GM10266 (cell line): ENCODE measurements at regions not wholly inside any gene's neighbourhood (a gene's known extent, or its start where the extent isn't known, plus 50 kb on each side); places are given as distances from the start of the nearest gene placed in this dataset.
"Not testable (repeated sequence)": the region's sequence is repeated elsewhere in the genome, so short reads cannot be mapped to it uniquely, and the experiment has no call there.

ENCODE experiments used
- DNase-seq: peaks from one replicate; pipeline ENCODE4 v3.0.0; 2012; ENCODE audit errors: extremely low spot score
- TF ChIP-seq, protein P1 (sequence below): IDR thresholded peaks from 2 replicates; pipeline ENCODE4 v1.5.1; 2012; ENCODE audit warnings: mild to moderate bottlenecking, low read depth; ENCODE audit not compliant: control insufficient read depth, insufficient read depth; ENCODE audit errors: missing control alignments

DNA sequence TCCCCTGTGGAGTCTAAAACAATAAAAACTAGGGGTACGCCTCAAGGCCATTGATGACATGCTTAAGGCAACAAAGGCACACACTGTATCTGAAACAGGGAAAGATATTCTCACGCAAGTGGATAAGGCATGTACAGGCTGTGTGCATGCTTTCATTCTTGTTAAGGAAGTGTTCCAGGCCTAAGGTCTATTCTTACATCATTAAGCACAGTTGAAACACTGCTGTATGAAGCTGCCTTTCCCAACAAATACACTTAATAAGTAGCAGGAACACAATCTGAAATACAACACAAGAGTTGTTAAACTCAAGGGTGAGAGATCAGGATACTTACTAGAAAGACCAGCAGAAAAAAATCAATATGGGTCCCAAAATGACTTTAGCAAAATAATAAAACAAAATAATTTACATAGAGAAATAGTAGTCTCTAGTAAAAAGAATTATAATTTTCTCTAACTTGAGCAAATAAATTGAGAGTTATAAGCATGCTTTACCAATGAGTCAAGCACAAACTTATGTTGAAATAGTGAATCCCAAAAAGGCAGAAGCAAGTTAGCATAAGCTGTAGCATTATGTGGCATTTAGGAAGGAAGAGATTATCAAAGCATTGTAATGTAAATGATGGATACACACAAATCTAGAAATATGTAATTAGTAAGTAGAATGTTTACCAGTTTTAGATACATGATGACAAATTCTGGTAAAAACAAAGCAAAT, 796.9 kb downstream of the SLITRK1 start:
- DNase-seq = no peak
- TF ChIP-seq, protein P1, sequence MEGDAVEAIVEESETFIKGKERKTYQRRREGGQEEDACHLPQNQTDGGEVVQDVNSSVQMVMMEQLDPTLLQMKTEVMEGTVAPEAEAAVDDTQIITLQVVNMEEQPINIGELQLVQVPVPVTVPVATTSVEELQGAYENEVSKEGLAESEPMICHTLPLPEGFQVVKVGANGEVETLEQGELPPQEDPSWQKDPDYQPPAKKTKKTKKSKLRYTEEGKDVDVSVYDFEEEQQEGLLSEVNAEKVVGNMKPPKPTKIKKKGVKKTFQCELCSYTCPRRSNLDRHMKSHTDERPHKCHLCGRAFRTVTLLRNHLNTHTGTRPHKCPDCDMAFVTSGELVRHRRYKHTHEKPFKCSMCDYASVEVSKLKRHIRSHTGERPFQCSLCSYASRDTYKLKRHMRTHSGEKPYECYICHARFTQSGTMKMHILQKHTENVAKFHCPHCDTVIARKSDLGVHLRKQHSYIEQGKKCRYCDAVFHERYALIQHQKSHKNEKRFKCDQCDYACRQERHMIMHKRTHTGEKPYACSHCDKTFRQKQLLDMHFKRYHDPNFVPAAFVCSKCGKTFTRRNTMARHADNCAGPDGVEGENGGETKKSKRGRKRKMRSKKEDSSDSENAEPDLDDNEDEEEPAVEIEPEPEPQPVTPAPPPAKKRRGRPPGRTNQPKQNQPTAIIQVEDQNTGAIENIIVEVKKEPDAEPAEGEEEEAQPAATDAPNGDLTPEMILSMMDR = no peak

DNA sequence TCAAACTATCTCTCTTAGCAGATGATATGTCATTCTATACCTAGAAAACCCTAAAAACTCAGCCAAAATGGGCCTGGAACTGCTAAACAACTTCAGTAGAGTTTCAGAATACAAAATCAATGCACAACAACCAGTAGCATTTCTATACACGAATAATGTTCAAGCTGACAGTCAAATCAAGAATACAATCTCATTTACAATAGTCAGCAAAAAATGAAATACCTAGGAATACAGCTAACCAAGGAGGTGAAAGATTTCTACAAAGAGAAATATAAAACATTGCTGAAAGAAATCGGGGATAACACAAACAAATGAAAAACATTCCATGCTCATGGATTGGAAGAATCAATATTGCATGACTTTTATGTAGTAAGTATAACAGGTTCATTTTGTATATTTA, 804.8 kb downstream of the SLITRK1 start:
- DNase-seq = no peak
- TF ChIP-seq, protein P1 = no peak

DNA sequence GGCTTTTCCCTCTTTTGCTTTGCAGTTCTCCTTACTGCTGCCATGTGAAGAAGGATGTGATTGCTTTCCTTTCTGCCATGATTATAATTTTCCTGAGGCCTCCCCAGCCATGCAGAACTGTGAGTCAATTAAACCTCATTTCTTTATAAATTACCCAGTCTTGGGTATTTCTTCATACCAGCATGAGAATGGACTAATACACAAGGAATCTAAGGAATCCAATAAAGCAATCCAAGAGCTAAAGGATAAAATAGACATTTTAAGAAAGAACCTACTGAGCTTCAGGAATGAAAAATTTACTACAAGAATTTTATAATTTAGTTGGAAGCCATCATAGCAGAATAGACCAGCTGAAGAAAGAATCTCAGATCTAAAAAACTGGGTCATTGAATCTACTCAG, 808.3 kb downstream of the SLITRK1 start:
- not testable (repeated sequence) for DNase-seq

DNA sequence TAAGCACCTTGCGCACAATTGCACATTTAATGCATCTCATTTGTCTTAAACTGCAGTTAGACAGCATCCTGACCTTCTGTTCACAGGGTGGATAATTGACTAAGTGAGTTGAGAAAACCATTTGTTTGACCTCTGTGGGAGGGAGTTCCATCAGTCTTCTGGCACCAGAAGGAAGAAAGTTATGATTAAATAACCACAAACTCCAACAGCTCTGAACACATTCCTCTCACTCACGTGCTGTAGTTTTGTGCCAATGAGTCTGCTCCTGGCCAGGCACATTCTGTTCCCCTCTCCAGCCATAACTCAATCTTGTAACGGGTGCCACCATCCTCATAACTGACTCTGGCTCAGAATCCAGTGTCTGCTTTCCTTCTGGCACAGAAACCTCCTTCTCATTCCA, 817.2 kb downstream of the SLITRK1 start:
- TF ChIP-seq, protein P1 = no peak
- no peak for DNase-seq

DNA sequence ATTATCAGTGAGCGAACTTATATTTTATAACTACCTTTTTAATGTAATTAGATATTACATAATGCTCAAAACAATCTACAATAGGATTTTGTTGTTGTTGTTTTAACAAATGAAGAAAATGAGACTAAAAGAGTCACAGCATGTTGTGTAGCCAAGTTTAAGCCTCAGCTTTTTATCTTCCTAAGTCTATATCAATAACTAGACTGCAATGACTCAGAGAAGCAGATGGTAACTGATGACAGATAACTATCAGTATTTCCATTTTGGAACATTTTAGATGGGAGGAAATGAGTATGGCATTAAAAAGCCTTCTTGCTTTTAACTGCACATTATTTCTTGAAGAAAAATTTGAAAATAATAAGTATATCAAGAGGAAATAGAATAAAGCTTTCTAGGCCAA, 825.2 kb downstream of the SLITRK1 start:
- DNase-seq = no peak
- TF ChIP-seq, protein P1 = no peak

DNA sequence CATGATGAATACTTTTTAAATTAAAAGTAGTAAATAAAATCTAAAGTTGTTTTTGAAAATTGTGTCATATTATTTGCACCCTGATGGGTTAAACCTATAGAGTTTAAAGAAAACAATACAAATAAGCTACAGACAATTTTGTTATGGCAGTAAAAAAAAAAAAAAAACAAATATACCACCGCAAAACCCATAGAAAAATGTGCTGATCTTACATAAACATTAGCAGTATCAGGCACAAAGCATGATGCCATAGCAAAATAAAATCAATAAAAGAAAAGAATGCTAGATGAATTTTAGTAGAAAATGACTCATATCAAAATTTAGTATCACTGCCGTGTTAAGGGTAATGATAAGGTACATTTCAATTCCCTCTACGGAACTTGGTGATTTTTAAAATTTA, 826.0 kb downstream of the SLITRK1 start:
- DNase-seq = no peak
- TF ChIP-seq, protein P1 = no peak

DNA sequence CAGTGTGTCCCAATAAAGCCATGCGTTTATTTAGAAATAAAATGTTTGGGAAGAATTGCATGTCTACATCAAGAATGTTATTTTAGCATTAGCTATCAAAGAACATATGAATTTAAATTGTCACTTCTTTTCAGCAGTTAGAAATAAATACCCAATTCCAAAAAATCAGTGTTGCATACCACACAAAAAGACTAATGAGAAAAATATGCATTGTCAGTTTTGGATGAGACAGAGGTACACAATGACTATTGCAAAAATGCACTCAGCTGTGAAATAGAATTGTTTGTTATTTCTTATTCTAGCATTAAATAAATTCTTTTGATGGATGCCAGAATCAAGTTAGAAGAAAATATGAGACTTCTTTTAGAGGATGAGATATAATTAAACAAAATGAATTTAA, 833.9 kb downstream of the SLITRK1 start:
- TF ChIP-seq, protein P1 = no peak
- DNase-seq = no peak
